ENCODE measurements at regions not wholly inside any gene's neighbourhood (a gene's known extent, or its start where the extent isn't known, plus 50 kb on each side); places are given as distances from the start of the nearest gene placed in this dataset.

DNA sequence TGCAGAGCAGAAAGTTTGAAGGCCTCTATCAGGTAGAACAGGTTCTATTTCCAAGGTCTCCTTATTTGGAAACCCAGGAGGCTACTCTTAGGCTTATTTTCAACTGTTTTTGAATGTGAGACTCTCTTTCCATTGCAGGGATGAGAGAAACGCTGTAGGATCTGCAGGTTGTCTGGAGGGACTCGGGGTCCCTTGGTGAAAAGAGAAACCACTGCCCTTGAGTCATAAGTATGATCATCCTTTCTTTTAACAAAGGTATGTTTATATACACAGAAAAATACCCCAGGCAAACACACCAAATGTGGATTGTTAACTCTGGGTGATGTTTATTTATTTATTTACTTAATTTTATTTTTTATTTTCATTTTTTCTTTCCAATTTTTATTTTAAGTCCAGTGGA is 57.8 kb upstream of the MAX start:
- no peaks in the 10 kb centered on the region for H3F3A ChIP-seq (ENCODE audit: low read depth)
- no peak overlapping the region for H3K9ac ChIP-seq (ENCODE audit: low read depth, low read length, poor library complexity, severe bottlenecking)
- no peaks in the 10 kb centered on the region for H3K27me3 ChIP-seq (ENCODE audit: insufficient read depth, low read length, poor library complexity, severe bottlenecking)
- H2AFZ ChIP-seq (ENCODE audit: low read length) = no peak overlapping the region
- no peaks in the 10 kb centered on the region for H3K4me1 ChIP-seq (ENCODE audit: insufficient read depth, low read length, poor library complexity, severe bottlenecking)
- H3K4me2 ChIP-seq (ENCODE audit: low read depth, low read length, poor library complexity, severe bottlenecking) = no peak overlapping the region
- TF ChIP-seq, protein P1, sequence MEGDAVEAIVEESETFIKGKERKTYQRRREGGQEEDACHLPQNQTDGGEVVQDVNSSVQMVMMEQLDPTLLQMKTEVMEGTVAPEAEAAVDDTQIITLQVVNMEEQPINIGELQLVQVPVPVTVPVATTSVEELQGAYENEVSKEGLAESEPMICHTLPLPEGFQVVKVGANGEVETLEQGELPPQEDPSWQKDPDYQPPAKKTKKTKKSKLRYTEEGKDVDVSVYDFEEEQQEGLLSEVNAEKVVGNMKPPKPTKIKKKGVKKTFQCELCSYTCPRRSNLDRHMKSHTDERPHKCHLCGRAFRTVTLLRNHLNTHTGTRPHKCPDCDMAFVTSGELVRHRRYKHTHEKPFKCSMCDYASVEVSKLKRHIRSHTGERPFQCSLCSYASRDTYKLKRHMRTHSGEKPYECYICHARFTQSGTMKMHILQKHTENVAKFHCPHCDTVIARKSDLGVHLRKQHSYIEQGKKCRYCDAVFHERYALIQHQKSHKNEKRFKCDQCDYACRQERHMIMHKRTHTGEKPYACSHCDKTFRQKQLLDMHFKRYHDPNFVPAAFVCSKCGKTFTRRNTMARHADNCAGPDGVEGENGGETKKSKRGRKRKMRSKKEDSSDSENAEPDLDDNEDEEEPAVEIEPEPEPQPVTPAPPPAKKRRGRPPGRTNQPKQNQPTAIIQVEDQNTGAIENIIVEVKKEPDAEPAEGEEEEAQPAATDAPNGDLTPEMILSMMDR (conservative IDR thresholded peaks at IDR 0.05; ENCODE audit: low read length) = no peak
- TF ChIP-seq EZH2phosphoT487 (IDR thresholded peaks at IDR 0.05; ENCODE audit: borderline replicate concordance) = no peak
- H4K20me1 ChIP-seq (ENCODE audit: insufficient read depth, low read length, poor library complexity, severe bottlenecking) = no peaks in the 10 kb centered on the region
- no peak overlapping the region for H3K4me3 ChIP-seq (ENCODE audit: low read length, poor library complexity, severe bottlenecking)
- H3K9me3 ChIP-seq (ENCODE audit: insufficient read depth, low read depth, low read length) = no peaks in the 10 kb centered on the region
- no peaks in the 10 kb centered on the region for H3K79me2 ChIP-seq (ENCODE audit: insufficient read depth, low read length)
- no peaks in the 10 kb centered on the region for H3K36me3 ChIP-seq (ENCODE audit: insufficient read depth, low read length)
- H3K9me2 ChIP-seq (replicated peaks; ENCODE audit: low read depth, low read length) = no peaks in the 10 kb centered on the region

DNA sequence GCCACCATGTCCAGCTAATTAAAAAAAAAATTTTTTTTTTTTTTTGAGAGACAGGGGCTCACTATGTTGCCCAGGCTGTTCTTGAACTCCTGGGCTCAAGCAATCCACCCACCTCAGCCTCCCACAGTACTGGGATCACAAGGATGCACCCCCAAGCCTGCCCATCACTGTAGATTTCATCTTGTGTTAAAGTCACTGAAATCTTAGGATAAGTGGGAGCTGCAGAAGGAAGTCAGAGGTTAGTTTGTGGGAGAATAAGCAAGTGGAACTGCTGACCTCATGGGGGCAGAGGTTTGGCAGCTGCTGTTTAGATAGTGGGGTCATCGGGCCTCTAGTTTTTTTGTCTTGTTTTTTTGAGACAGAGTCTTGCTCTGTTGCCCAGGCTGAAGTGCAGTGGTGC is 59.7 kb upstream of the MAX start:
- Histone ChIP-seq H3K9me3 (ENCODE audit: insufficient read depth, low read depth, low read length) (no peaks in the 10 kb centered on the region), H3K4me2 (ENCODE audit: low read depth, low read length, poor library complexity, severe bottlenecking) (no peak overlapping the region), H3K27me3 (ENCODE audit: insufficient read depth, low read length, poor library complexity, severe bottlenecking) (no peaks in the 10 kb centered on the region), H3K4me3 (ENCODE audit: low read length, poor library complexity, severe bottlenecking) (no peak overlapping the region), H3K4me1 (ENCODE audit: insufficient read depth, low read length, poor library complexity, severe bottlenecking) (no peaks in the 10 kb centered on the region), H3K9ac (ENCODE audit: low read depth, low read length, poor library complexity, severe bottlenecking) (no peak overlapping the region), H3K9me2 (replicated peaks; ENCODE audit: low read depth, low read length) (no peaks in the 10 kb centered on the region), H3K36me3 (ENCODE audit: insufficient read depth, low read length) (no peaks in the 10 kb centered on the region), H4K20me1 (ENCODE audit: insufficient read depth, low read length, poor library complexity, severe bottlenecking) (no peaks in the 10 kb centered on the region), H3F3A (ENCODE audit: low read depth) (no peaks in the 10 kb centered on the region), H2AFZ (ENCODE audit: low read length) (no peak overlapping the region), H3K79me2 (ENCODE audit: insufficient read depth, low read length) (no peaks in the 10 kb centered on the region)
- no peak for TF ChIP-seq EZH2phosphoT487 (IDR thresholded peaks at IDR 0.05; ENCODE audit: borderline replicate concordance)
- TF ChIP-seq, protein P1 (conservative IDR thresholded peaks at IDR 0.05; ENCODE audit: low read length) = no peak

DNA sequence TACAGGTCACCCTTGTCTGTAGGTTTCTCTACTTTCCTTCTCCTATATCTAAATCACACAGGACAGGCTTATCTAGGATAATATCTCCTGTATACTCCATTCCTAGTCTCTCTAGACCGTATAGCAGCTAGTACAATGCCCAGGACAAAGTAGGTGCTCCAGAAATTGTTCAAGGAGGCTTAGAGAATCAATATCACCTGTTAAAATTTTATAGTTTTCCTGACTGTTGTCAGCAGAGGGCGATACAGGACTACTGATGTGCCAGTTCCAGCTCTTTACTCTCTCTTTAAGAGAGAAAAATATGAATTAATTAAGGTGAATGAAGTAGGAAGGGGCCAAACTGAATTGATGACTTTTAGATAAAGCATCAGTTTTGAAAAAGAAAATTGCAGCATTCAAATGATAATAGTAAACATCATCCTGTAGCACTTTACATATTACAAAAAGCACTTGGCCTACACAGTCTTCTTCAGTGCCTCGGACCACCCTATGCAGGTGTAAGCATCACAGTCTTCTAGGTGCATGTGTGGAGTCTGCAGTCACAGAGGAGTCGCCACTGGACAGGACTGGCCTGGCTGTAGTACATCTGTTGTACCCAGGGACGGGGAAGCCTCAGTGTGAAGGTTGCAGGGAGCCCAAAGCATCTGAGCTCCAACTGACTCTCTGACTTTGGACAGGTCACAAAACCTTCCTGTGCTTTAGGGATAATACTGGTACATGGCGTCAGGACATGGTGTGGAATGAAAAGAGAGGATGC is 61.9 kb upstream of the MAX start:
- H3K4me2 ChIP-seq (ENCODE audit: low read depth, low read length, poor library complexity, severe bottlenecking) = no peak overlapping the region
- no peaks in the 10 kb centered on the region for H4K20me1 ChIP-seq (ENCODE audit: insufficient read depth, low read length, poor library complexity, severe bottlenecking)
- H3K27me3 ChIP-seq (ENCODE audit: insufficient read depth, low read length, poor library complexity, severe bottlenecking) = no peaks in the 10 kb centered on the region
- H3K79me2 ChIP-seq (ENCODE audit: insufficient read depth, low read length) = no peaks in the 10 kb centered on the region
- no peaks in the 10 kb centered on the region for H3K9me3 ChIP-seq (ENCODE audit: insufficient read depth, low read depth, low read length)
- no peak overlapping the region for H3K9ac ChIP-seq (ENCODE audit: low read depth, low read length, poor library complexity, severe bottlenecking)
- no peaks in the 10 kb centered on the region for H3F3A ChIP-seq (ENCODE audit: low read depth)
- no peak overlapping the region for H3K4me3 ChIP-seq (ENCODE audit: low read length, poor library complexity, severe bottlenecking)
- no peak overlapping the region for H2AFZ ChIP-seq (ENCODE audit: low read length)
- H3K4me1 ChIP-seq (ENCODE audit: insufficient read depth, low read length, poor library complexity, severe bottlenecking) = no peaks in the 10 kb centered on the region
- no peaks in the 10 kb centered on the region for H3K9me2 ChIP-seq (replicated peaks; ENCODE audit: low read depth, low read length)
- no peak for TF ChIP-seq EZH2phosphoT487 (IDR thresholded peaks at IDR 0.05; ENCODE audit: borderline replicate concordance)
- TF ChIP-seq, protein P1 (conservative IDR thresholded peaks at IDR 0.05; ENCODE audit: low read length) = peak; percentile 92
- no peaks in the 10 kb centered on the region for H3K36me3 ChIP-seq (ENCODE audit: insufficient read depth, low read length)
